ENCODE measurements at regions not wholly inside any gene's neighbourhood (a gene's known extent, or its start where the extent isn't known, plus 50 kb on each side); places are given as distances from the start of the nearest gene placed in this dataset.

GRCh38 chr7:116439841-116440549 lies 59.5 kb upstream of the CAV2 start:
- TF ChIP-seq CTCF (IDR thresholded peaks at IDR 0.05; ENCODE audit: insufficient read depth, low read depth, low read length) (no peak), EZH2 (IDR thresholded peaks at IDR 0.05; ENCODE audit: insufficient read depth, low read length) (no peak)
